HG02759 (cell line): ENCODE measurements at regions not wholly inside any gene's neighbourhood (a gene's known extent, or its start where the extent isn't known, plus 50 kb on each side); places are given as distances from the start of the nearest gene placed in this dataset.

Experiments used
- ATAC-seq: cut with Tn5 transposase; IDR thresholded peaks from one replicate; pipeline ENCODE4 v1.9.1; 2021; ENCODE audit warnings: mild to moderate bottlenecking, moderate library complexity; ENCODE audit not compliant: unreplicated experiment

DNA sequence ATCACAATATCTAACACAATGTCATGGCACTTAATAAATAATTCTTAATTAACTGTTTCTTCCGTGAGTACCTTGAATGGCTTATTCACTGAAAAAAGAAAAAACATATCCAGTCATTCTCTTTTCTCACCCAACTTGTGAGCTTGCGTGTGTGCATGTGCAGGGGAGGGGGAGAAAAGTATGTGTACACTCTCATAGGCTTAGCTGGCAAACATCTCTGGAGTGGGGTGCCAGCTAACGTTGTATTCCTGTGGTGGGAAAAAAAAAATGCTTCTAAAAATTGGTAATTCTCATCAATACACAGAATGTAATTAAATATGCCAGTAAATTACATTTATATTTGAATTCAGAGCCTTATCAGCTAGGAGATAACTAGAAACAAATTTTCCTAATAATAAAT is 291.9 kb upstream of the NOX3 start:
- ATAC-seq = no peak

GRCh38 chr6:155740781-155741399 is 285.3 kb upstream of the NOX3 start:
- ATAC-seq = no peak

DNA sequence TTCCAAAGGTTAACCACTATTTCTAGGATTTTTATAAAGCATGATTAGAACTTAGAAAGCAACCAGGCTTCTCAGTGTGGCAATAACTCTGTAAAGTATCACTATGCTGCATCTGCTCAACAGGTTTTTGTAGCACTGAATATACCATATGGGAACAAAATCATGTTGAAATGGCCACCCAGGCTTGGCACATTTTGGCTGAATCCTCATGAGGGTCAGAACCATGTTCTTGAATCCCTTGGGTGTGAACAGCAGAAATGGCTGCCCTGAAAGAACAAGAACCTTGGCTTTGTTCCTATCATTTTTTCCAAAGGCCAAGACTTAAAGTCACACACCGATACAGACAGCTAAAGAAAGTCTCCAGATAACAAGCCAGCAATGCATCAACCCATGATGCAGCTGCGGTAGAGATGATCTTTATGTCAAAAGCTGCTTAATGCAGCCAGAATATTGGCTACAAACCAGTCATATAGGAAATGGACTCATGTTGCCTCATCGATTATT is 283.0 kb upstream of the NOX3 start:
- ATAC-seq = no peak

DNA sequence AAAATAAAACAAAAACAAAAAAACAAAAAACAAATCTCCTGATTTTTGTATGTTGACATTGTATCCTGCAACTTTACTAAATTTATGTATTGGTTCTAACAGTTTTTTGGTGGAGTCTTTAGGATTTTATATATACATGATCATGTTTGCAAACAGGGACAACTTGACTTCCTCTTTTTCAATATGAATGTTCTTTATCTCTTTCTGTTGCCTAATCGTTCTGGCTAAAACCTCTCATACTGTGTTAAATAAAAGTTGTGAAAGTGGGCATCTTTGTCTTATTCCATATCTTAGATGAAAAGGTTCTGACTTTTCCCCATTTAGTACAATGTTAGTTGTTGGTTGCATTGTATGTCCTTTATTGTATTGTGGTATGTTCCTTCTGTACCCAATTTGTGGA is 261.7 kb upstream of the NOX3 start:
- ATAC-seq = no peak

DNA sequence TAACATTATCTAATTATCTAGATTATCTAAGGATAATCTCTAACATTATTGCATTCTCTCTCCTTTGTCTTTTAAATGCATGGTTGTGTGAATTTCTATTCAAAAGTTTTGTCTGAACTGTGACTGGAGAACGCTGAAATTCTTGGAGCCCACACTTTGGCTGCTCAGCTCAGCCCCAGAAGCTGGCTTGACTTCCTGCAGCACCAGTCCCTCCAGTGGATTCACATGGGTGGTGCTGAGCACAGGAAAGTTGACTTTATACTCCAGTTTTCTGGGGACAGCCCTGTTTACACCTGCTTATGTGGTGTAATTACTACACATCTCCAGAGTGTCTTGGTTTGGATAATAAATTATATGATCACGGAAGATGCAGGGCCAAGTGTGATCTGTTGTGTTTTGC is 255.1 kb upstream of the NOX3 start:
- no peak for ATAC-seq

GRCh38 chr6:155709262-155709661 is 253.6 kb upstream of the NOX3 start:
- ATAC-seq = no peak

DNA sequence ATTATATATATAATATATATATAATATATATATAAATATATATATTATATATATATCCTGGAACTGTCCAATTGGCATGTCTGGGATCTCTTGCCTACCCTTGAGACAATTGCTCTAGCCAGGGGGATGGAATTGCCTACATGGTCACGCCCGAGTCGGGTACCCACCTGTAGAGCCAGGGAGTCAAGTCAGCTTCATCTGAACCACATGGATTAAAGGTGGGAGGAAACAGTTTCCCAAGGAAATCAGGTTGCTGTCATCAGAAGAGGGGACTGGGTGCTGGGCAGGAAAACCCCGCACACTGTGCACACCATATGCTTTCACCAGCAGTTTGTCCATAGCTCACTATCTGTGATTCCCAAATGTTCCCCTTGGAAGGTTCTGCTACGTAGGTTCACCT is 252.5 kb upstream of the NOX3 start:
- ATAC-seq = no peak

DNA sequence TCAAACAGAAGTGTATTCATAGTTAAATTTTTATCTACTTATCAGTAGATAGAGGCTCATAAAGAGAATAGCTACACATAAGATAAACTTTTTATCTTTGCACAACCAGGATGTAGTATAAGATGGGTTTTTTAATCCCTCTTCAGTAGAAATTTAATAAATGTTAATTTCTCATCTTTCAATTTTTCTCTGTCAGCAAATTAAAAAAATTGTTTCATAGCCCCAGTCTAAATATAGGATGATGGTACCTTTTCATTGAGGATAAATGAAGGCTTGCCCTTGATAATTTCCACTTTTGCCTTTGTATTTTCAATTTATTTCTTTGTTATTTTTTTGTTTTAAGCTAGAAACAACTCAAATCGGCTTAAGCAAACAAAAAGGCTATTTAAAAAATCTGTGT is 251.2 kb upstream of the NOX3 start:
- no peak for ATAC-seq

DNA sequence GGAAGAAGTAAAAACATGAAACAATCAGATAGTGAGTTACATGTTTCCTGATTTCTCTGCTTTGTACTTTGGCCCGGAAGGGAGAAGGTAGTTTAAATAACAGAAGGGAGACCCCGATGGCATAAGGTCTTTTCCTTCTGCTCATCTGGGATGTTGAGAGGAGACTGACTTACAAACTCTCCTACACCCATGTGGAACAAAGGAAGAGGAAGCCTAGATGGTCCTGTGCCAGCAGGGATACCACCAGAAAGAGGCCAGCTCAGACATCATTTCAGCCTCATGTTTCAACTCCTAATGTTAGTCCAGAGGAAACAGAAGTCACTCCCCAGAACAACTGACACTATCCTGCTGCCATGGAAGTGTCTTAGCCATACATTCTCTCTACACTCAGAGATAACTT is 250.7 kb upstream of the NOX3 start:
- ATAC-seq = no peak

DNA sequence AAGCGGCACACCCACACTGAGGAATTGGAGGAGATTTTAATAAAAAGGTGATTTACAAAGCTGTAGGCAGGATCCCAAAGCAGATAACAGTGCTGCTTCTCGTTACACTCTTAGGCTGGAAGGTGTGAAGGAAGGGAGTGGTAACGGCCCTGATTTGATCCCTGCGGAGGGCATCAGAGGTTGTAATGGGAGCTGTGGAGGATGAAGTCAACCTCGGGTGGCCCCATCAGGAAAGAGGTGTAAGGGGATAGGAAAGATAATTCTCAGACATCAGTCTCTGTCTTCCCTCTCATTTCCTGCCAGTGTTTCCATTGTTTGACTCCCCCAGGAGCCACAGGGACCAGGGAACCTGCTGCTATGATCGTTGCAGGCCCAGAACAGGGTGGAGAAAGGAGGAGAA is 245.7 kb upstream of the NOX3 start:
- no peak for ATAC-seq

DNA sequence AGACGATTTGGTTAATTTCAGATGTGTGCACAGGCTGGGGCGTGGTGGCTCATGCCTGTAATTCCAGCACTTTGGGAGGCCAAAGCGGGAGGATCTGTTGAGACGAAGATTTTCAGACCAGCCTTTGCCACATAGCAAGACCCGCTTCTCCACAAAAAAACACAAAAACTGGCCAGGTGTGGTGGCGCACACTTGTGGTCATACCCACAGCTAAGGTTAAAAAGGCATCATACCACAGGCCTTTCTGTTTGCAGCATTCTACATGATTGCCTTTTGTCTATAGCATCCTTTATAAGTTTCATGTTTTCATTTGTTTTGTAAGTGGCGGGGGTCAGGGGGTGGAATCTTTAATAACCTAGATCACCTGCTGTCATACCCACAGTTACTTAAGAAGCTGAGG is 239.9 kb upstream of the NOX3 start:
- ATAC-seq = no peak

DNA sequence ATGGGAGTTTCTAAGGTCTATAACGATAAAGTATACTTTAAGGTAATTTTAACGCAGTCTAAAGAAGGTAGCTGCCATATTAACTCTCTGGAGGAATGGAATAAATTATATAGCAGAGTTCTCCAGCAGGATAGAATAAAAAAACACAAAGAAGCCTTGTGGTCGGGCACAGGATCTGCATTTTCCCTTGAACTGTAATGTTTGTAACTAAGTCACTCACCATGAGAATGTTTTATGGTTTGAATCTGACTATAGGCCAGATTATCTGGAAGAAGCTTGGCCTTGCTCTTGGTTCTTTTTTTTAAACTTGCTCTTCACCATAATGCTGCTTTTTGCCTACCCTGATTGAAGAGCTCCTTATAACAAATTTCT is 238.8 kb upstream of the NOX3 start:
- no peak for ATAC-seq

DNA sequence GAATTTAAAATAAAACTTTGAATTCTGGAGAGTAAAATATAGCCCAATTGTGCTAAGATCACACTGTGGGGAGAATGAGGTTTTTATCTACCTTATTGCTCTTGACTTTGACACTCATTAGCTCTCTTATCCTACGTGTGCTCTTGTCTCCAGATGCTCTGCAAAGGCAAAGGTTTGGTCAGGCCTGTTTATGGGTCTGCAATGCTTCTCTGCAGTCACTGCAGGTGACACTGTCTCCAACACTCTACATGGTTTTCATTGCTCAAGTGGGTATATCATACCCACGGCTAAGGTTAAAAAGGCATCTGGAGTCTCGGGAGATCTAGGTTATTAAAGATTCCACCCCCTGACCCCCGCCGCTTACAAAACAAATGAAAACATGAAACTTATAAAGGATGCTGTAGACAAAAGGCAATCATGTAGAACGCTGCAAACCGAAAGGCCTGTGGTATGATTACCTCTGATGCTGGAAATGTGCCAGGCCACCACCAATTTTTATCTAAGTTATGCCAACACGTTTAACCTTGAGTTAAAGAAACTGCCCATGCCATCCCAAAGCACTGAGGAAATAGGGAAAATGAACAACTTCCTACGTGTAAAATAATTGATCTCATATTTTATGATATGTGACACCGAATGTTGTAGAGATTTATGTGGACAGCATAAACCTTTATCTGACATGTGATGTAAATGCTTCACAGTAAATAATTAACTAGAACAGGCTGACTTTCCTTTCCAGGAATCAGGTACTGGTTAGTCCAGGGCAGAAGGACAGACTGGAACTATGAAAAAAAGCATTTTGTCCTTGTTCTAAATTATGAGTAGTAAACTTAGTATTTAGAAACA is 238.2 kb upstream of the NOX3 start:
- ATAC-seq = no peak

- no peak for ATAC-seq
Observed at GRCh38 chr6:155690820-155691219, 235.2 kb upstream of the NOX3 start.

DNA sequence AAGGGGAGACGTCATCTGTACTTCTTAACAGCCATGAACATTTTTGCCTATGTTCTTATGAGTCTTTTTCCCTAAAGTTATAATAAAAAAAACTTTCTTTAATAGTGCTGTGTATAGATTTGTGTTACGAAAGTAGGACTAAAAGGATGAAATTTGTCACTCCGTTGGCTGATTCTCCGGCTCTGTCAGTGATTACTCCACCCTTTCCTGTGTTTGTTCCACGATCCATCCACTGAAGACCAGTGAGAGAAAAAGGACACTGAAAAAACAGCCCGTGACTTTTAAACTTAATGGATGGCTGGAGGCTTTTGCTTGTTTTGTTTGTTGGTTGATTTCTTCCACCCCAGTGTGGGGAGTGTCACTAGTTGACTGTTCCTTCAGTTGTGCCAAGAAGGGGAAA is 232.0 kb upstream of the NOX3 start:
- ATAC-seq = no peak

- ATAC-seq = no peak
Observed at GRCh38 chr6:155684416-155685196, 229.0 kb upstream of the NOX3 start.

DNA sequence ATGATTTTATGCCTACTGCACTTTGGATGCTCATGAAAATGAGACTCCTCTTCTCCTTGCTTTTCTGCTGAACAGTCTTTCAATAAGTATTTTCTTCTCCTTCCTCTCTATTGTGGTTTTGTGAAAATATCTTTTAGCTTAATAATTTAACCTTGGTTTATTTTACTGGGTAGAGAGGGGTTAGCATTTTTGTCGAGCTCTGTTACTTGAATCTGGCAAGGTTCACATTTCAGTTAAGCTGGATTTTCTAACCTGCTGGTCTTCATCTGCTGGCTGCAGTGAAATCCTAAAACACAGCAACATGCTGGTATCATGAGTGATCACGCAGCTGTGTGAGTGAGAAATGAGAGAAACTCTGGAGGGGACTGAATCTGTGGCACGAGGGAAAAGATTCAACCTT is 222.7 kb upstream of the NOX3 start:
- no peak for ATAC-seq

DNA sequence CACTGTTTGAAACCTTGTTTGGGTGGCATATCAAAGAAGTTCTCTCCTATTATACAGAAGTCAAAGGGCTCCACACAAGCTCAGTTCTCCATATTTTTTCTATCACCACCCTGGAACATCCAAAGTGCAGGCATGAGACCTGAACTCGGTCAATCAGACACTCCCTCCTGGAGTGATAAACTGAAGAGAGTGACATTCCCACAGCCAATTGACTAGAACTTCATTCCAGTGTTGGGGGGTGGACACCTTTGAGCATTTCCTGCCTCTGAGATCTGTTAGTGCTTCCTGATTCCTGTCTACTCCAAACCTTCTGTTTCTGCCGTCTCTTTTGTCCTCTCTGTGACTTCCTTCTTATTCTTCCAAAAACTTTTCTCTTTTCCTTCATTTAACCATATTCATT is 220.7 kb upstream of the NOX3 start:
- no peak for ATAC-seq

DNA sequence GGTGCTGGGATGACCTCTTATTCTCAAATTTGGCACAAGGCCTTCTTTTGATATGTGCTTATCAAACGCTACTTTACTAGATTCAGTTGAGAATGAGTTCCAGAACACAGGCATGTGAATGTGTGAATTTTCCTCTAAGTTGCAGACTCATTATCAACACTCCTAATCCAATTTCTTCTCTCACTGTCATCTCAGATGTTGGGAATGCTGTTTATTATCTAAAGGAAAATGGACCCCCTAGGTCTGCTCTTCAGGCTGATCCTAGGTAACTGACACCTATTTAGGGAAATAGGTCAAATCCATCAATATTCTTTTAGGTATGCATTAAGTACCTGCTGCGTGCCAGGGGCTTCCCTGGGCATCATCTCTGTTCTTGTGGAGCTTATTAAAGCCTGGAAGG is 215.0 kb upstream of the NOX3 start:
- ATAC-seq = no peak

GRCh38 chr6:155660251-155660977 is 204.8 kb upstream of the NOX3 start:
- ATAC-seq = no peak

DNA sequence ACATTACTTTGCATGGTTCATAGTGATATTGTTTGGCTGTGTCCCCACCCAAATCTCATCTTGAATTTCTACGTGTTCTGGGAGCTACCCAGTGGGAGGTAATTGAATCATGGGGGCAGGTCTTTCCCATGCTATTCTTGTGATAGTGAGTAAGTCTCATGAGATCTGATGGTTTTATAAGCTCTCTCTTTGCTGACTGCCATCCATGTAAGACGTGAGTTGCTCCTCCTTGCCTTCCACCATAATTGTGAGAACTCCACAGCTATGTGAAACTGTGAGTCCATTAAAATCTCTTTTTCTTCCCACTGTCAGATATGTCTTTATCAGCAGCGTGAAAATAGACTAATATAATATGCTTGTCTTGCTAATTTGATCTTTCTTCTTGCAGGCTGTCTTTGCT is 200.4 kb upstream of the NOX3 start:
- ATAC-seq = no peak
